Breast epithelium (tissue), 3 donors: ENCODE measurements at regions not wholly inside any gene's neighbourhood (a gene's known extent, or its start where the extent isn't known, plus 50 kb on each side); places are given as distances from the start of the nearest gene placed in this dataset.

Experiments used
- CTCF ChIP-seq, 3 donors: fragments of 450-650 bp; IDR thresholded peaks; one replicate each; pipeline ENCODE4 v1.5.1; 2016 to 2017; ENCODE audit warnings: antibody characterized with exemption in 3 of 3, mild to moderate bottlenecking in 3 of 3, moderate library complexity in 3 of 3
- POLR2A ChIP-seq: fragments of 450-650 bp; IDR thresholded peaks from one replicate; pipeline ENCODE4 v1.6.1; 2016; ENCODE audit warnings: antibody characterized with exemption, mild to moderate bottlenecking, moderate library complexity
- POLR2AphosphoS5 ChIP-seq, 3 donors: sonication (generic); formaldehyde crosslinking; IDR thresholded peaks; one replicate each; pipeline ENCODE4 v1.6.1; 2017; ENCODE audit warnings: antibody characterized with exemption in 3 of 3

GRCh38 chr6:166104872-166105271, 62.8 kb downstream of the TBXT start:
- TF ChIP-seq CTCF (IDR thresholded peaks at IDR 0.05) (no peak), POLR2AphosphoS5 (IDR thresholded peaks at IDR 0.05) (no peak), POLR2A (no peak)
